PC-9 (cell line): ENCODE measurements at regions not wholly inside any gene's neighbourhood (a gene's known extent, or its start where the extent isn't known, plus 50 kb on each side); places are given as distances from the start of the nearest gene placed in this dataset.

ENCODE experiments used
- CTCF ChIP-seq: fragments of 200-600 bp; sonication (generic); conservative IDR thresholded peaks from 2 replicates; pipeline ENCODE4 v1.6.1; 2017; ENCODE audit warnings: mixed run types, antibody characterized with exemption, mild to moderate bottlenecking, moderate library complexity
- EZH2 ChIP-seq: fragments of 200-600 bp; sonication (generic); IDR thresholded peaks from 2 replicates; pipeline ENCODE4 v1.8.0; 2017; ENCODE audit warnings: antibody characterized with exemption, low read depth

GRCh38 chr12:131455581-131456110 is 255.2 kb upstream of the SFSWAP start:
- TF ChIP-seq CTCF (no peak), EZH2 (no peak)
